Lower leg skin (tissue), 3 donors: ENCODE measurements at regions not wholly inside any gene's neighbourhood (a gene's known extent, or its start where the extent isn't known, plus 50 kb on each side); places are given as distances from the start of the nearest gene placed in this dataset.

ENCODE experiments used
- POLR2A ChIP-seq, 2 donors: fragments of 450-650 bp; IDR thresholded peaks; one replicate each; pipeline ENCODE4 v1.6.1; 2016 to 2017; ENCODE audit warnings: antibody characterized with exemption in 2 of 2, mild to moderate bottlenecking in 1 of 2, moderate library complexity in 1 of 2
- TF ChIP-seq, protein P1 (sequence below), 3 donors: fragments of 450-650 bp; IDR thresholded peaks; one replicate each; pipeline ENCODE4 v1.5.1; 2016; ENCODE audit warnings: antibody characterized with exemption in 3 of 3, mild to moderate bottlenecking in 3 of 3, moderate library complexity in 2 of 3

DNA sequence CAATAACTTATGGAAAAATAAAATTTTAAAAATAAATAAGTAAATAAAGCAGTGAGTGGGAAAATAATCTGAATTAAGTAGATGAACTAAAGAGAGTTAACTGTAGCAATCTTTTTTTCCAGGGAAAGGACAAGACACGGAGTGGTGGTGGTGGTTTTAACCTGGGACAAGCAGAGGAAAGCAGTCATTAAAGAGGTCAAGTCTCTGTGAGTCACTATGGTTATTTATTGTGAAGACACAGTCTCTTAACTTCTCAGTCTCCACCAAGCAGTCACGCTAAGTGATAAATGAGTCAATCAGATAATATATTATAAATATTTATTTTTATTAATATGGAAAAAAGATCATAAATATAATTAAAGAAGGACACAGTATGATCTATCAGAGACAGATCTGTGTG is 228.1 kb upstream of the MEOX2 start:
- TF ChIP-seq POLR2A (IDR thresholded peaks at IDR 0.05), result no peak
- TF ChIP-seq, protein P1, sequence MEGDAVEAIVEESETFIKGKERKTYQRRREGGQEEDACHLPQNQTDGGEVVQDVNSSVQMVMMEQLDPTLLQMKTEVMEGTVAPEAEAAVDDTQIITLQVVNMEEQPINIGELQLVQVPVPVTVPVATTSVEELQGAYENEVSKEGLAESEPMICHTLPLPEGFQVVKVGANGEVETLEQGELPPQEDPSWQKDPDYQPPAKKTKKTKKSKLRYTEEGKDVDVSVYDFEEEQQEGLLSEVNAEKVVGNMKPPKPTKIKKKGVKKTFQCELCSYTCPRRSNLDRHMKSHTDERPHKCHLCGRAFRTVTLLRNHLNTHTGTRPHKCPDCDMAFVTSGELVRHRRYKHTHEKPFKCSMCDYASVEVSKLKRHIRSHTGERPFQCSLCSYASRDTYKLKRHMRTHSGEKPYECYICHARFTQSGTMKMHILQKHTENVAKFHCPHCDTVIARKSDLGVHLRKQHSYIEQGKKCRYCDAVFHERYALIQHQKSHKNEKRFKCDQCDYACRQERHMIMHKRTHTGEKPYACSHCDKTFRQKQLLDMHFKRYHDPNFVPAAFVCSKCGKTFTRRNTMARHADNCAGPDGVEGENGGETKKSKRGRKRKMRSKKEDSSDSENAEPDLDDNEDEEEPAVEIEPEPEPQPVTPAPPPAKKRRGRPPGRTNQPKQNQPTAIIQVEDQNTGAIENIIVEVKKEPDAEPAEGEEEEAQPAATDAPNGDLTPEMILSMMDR (IDR thresholded peaks at IDR 0.05), result no peak
